ENCODE measurements at regions not wholly inside any gene's neighbourhood (a gene's known extent, or its start where the extent isn't known, plus 50 kb on each side); places are given as distances from the start of the nearest gene placed in this dataset.

DNA sequence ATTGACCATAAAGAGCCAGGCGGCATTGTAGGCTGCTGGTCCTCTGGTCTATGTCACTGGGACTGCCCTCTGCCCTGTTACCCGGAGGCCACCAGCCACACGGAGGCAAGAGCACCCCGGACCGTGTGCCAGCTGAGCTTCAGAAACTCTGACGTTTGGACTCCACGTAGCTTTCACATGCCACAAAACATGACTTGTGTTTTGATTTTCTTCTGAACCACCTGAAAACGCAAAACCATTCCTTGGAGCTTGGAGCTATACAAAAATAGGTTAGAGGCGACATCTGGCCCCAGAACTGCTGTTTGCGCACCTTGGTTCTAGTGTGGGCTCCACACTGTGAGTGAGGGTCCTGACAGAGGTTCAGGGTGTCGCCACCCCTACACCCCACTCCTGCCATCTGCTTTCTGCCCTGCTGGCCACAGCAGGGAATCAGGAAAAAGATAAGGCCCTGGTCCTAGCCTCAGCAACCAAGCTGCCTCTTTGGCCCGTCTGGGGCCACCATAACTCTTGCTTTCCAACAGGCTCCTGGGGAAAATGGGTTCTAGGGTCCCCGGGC lies 151.3 kb upstream of the IRX2 start:
- H4K20me1 ChIP-seq (replicated peaks; ENCODE audit: insufficient read depth): no peaks in the 10 kb centered on the region
- no peak overlapping the region for H2AFZ ChIP-seq
- no peaks in the 10 kb centered on the region for H3K79me2 ChIP-seq (replicated peaks; ENCODE audit: insufficient read depth)
- H3K9me2 ChIP-seq (ENCODE audit: insufficient read depth): no peaks in the 10 kb centered on the region
- Mint-ChIP-seq H3K36me3 (ENCODE audit: low read depth) (no peaks in the 10 kb centered on the region), H3K27ac (no peak overlapping the region), H3K9me3 (no peaks in the 10 kb centered on the region; the same call in 2 of the 3 replicates), H3K4me1 (no peaks in the 10 kb centered on the region), H3K27me3 (ENCODE audit: insufficient read depth, low read depth, poor library complexity) (peaks cover 11% of the 10 kb centered on the region), H3K4me3 (no peak overlapping the region)
- no peak overlapping the region for H3K4me2 ChIP-seq
- H3K36me3 ChIP-seq (ENCODE audit: insufficient read depth): no peaks in the 10 kb centered on the region
- no peaks in the 10 kb centered on the region for H3K27me3 ChIP-seq (ENCODE audit: insufficient read depth)
- no peak overlapping the region for H3K27ac ChIP-seq (ENCODE audit: low read depth)
- ATAC-seq (no peak), DNase-seq (ENCODE audit: low spot score) (no peak)
- H3K4me1 ChIP-seq (ENCODE audit: insufficient read depth): no peaks in the 10 kb centered on the region
- no peak overlapping the region for H3K4me3 ChIP-seq
- H3F3A ChIP-seq (replicated peaks; ENCODE audit: low read depth): no peaks in the 10 kb centered on the region
- TF ChIP-seq NANOG (IDR thresholded peaks at IDR 0.05; ENCODE audit: borderline replicate concordance) (no peak), EZH2 (IDR thresholded peaks at IDR 0.05; ENCODE audit: low read depth, unreplicated experiment) (no peak), CREB1 (CRISPR knock-in tag; IDR thresholded peaks at IDR 0.05; ENCODE audit: low read depth) (no peak), ZNF462 (CRISPR knock-in tag; IDR thresholded peaks at IDR 0.05) (no peak), POLR2AphosphoS5 (IDR thresholded peaks at IDR 0.05; ENCODE audit: low read depth) (no peak), EZH2phosphoT487 (IDR thresholded peaks at IDR 0.05; ENCODE audit: unreplicated experiment) (no peak), ETS1 (IDR thresholded peaks at IDR 0.05) (no peak), ZNF114 (CRISPR knock-in tag; IDR thresholded peaks at IDR 0.05) (no peak), JUNB (IDR thresholded peaks at IDR 0.05; ENCODE audit: unreplicated experiment) (no peak), REST (IDR thresholded peaks at IDR 0.05; ENCODE audit: unreplicated experiment) (no peak), ZNF331 (CRISPR knock-in tag; IDR thresholded peaks at IDR 0.05; ENCODE audit: low read depth) (no peak), STAT1 (IDR thresholded peaks at IDR 0.05; ENCODE audit: unreplicated experiment) (no peak)
- TF ChIP-seq, protein P1, sequence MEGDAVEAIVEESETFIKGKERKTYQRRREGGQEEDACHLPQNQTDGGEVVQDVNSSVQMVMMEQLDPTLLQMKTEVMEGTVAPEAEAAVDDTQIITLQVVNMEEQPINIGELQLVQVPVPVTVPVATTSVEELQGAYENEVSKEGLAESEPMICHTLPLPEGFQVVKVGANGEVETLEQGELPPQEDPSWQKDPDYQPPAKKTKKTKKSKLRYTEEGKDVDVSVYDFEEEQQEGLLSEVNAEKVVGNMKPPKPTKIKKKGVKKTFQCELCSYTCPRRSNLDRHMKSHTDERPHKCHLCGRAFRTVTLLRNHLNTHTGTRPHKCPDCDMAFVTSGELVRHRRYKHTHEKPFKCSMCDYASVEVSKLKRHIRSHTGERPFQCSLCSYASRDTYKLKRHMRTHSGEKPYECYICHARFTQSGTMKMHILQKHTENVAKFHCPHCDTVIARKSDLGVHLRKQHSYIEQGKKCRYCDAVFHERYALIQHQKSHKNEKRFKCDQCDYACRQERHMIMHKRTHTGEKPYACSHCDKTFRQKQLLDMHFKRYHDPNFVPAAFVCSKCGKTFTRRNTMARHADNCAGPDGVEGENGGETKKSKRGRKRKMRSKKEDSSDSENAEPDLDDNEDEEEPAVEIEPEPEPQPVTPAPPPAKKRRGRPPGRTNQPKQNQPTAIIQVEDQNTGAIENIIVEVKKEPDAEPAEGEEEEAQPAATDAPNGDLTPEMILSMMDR (conservative IDR thresholded peaks at IDR 0.05; ENCODE audit: low read depth in 2 of 2): no peak
